GM23338 (cell line): ENCODE measurements at regions not wholly inside any gene's neighbourhood (a gene's known extent, or its start where the extent isn't known, plus 50 kb on each side); places are given as distances from the start of the nearest gene placed in this dataset.
"Not testable (repeated sequence)": the region's sequence is repeated elsewhere in the genome, so short reads cannot be mapped to it uniquely, and the experiment has no call there.

Experiments
- ATAC-seq: fragments of 200-7000 bp; cut with Tn5 transposase; 3 replicates; pipeline ENCODE4 v1.9.1; 2020
- DNase-seq: peaks from one replicate; pipeline ENCODE4 v3.0.0-alpha.2; 2015; ENCODE audit warnings: low spot score
- H2AFZ ChIP-seq: fragments of 200-600 bp; sonication (generic); 2 replicates; pipeline ENCODE4 v1.8.0; 2016; ENCODE audit warnings: antibody characterized with exemption, mild to moderate bottlenecking, moderate library complexity
- H3F3A ChIP-seq: fragments of 200-600 bp; sonication (generic); replicated peaks from 2 replicates; pipeline ENCODE4 v1.8.0; 2017; ENCODE audit warnings: antibody characterized with exemption, mixed run types, low read depth
- H3K27ac ChIP-seq: fragments of 200-600 bp; sonication (generic); 2 replicates; pipeline ENCODE4 v1.6.1; 2016; ENCODE audit warnings: low read depth
- H3K27me3 ChIP-seq: fragments of 200-600 bp; sonication (generic); 2 replicates; pipeline ENCODE4 v1.8.0; 2016; ENCODE audit warnings: mild to moderate bottlenecking, mixed run types, moderate library complexity; ENCODE audit not compliant: insufficient read depth
- H3K36me3 ChIP-seq: fragments of 200-600 bp; sonication (generic); 2 replicates; pipeline ENCODE4 v1.8.0; 2016; ENCODE audit warnings: mild to moderate bottlenecking; ENCODE audit not compliant: insufficient read depth
- H3K4me1 ChIP-seq: fragments of 200-600 bp; sonication (generic); 2 replicates; pipeline ENCODE4 v1.8.0; 2016; ENCODE audit warnings: mild to moderate bottlenecking, moderate library complexity; ENCODE audit not compliant: insufficient read depth
- H3K4me2 ChIP-seq: fragments of 200-600 bp; sonication (generic); 2 replicates; pipeline ENCODE4 v1.7.1; 2017; ENCODE audit warnings: mixed run types
- H3K4me3 ChIP-seq: fragments of 200-600 bp; sonication (generic); 2 replicates; pipeline ENCODE4 v1.6.1; 2016; ENCODE audit warnings: mixed run types
- H3K79me2 ChIP-seq: fragments of 200-600 bp; sonication (generic); replicated peaks from 2 replicates; pipeline ENCODE4 v1.8.0; 2017; ENCODE audit warnings: mild to moderate bottlenecking; ENCODE audit not compliant: insufficient read depth
- H3K9me2 ChIP-seq: fragments of 200-600 bp; sonication (generic); 2 replicates; pipeline ENCODE4 v1.8.0; 2017; ENCODE audit not compliant: insufficient read depth
- H4K20me1 ChIP-seq: fragments of 200-600 bp; sonication (generic); replicated peaks from 2 replicates; pipeline ENCODE4 v1.8.0; 2017; ENCODE audit warnings: mild to moderate bottlenecking; ENCODE audit not compliant: insufficient read depth
- H3K27ac Mint-ChIP-seq: 2 replicates; pipeline ENCODE4 v1.8.0; 2020; ENCODE audit warnings: inconsistent platforms, mild to moderate bottlenecking, moderate library complexity, mixed read lengths
- H3K27me3 Mint-ChIP-seq: 3 replicates; pipeline ENCODE4 v1.8.0; 2022; ENCODE audit warnings: low read depth, mild to moderate bottlenecking, moderate library complexity, mixed read lengths, inconsistent platforms; ENCODE audit not compliant: insufficient read depth, poor library complexity
- H3K36me3 Mint-ChIP-seq: 3 replicates; pipeline ENCODE4 v1.8.0; 2021; ENCODE audit warnings: low read depth, mild to moderate bottlenecking, inconsistent platforms, moderate library complexity, mixed read lengths
- H3K4me1 Mint-ChIP-seq: 3 replicates; pipeline ENCODE4 v1.8.0; 2020; ENCODE audit warnings: mild to moderate bottlenecking, inconsistent platforms, mixed read lengths
- H3K4me3 Mint-ChIP-seq: 3 replicates; pipeline ENCODE4 v1.8.0; 2021; ENCODE audit warnings: moderate library complexity, mild to moderate bottlenecking, inconsistent platforms, mixed read lengths
- H3K9me3 Mint-ChIP-seq: 3 replicates; pipeline ENCODE4 v1.8.0; 2020; ENCODE audit warnings: moderate library complexity, mild to moderate bottlenecking, inconsistent platforms, mixed read lengths
- CREB1 ChIP-seq: fragments of 250-450 bp; sonication (Bioruptor Pico); IDR thresholded peaks from 2 replicates; pipeline ENCODE4 v1.5.0; 2020; ENCODE audit warnings: low read depth, mild to moderate bottlenecking, moderate library complexity
- CTCF ChIP-seq, 2 experiments: fragments of 200-600 bp in 1 of 2; sonication (generic) in 1 of 2; conservative IDR thresholded peaks; 2 replicates each; pipeline versions ENCODE4 v1.5.1 to v1.6.1; 2016 to 2017; ENCODE audit warnings: antibody characterized with exemption in 2 of 2, low read depth in 2 of 2, mild to moderate bottlenecking in 2 of 2, moderate library complexity in 1 of 2
- EZH2 ChIP-seq: fragments of 200-600 bp; sonication (generic); IDR thresholded peaks from one replicate; pipeline ENCODE4 v1.8.0; 2017; ENCODE audit warnings: antibody characterized with exemption, mild to moderate bottlenecking, low read depth; ENCODE audit not compliant: unreplicated experiment
- EZH2phosphoT487 ChIP-seq: fragments of 200-600 bp; sonication (generic); IDR thresholded peaks from one replicate; pipeline ENCODE4 v1.8.1; 2018; ENCODE audit warnings: antibody characterized with exemption; ENCODE audit not compliant: unreplicated experiment
- JUNB ChIP-seq: IDR thresholded peaks from one replicate; pipeline ENCODE4 v1.6.1; 2016; ENCODE audit warnings: antibody characterized with exemption; ENCODE audit not compliant: unreplicated experiment
- NANOG ChIP-seq: IDR thresholded peaks from 2 replicates; pipeline ENCODE4 v1.6.1; 2016; ENCODE audit warnings: antibody characterized with exemption, borderline replicate concordance
- POLR2AphosphoS5 ChIP-seq: IDR thresholded peaks from 2 replicates; pipeline ENCODE4 v1.6.1; 2016; ENCODE audit warnings: antibody characterized with exemption, low read depth
- REST ChIP-seq: IDR thresholded peaks from one replicate; pipeline ENCODE4 v1.6.1; 2018; ENCODE audit warnings: antibody characterized with exemption; ENCODE audit not compliant: unreplicated experiment
- STAT1 ChIP-seq: IDR thresholded peaks from one replicate; pipeline ENCODE4 v1.6.1; 2016; ENCODE audit warnings: antibody characterized with exemption; ENCODE audit not compliant: unreplicated experiment
- ZNF462 ChIP-seq: fragments of 250-450 bp; sonication (Bioruptor Pico); IDR thresholded peaks from 2 replicates; pipeline ENCODE4 v1.5.0; 2020; ENCODE audit warnings: mild to moderate bottlenecking, moderate library complexity
- TF ChIP-seq, protein P1 (sequence below): IDR thresholded peaks from 2 replicates; pipeline ENCODE4 v1.6.1; 2016; ENCODE audit warnings: antibody characterized with exemption

- no peaks in the 10 kb centered on the region for H3K4me1 ChIP-seq
- H3K27ac ChIP-seq = no peak overlapping the region
- H3K36me3 ChIP-seq = no peaks in the 10 kb centered on the region
- H2AFZ ChIP-seq = no peak overlapping the region
- no peak overlapping the region for H3K27ac Mint-ChIP-seq
- peaks cover 8% of the 10 kb centered on the region for H3K36me3 Mint-ChIP-seq
- no peaks in the 10 kb centered on the region for H3K9me2 ChIP-seq
- TF ChIP-seq STAT1 = no peak
- no peak for TF ChIP-seq JUNB
- no peak for TF ChIP-seq NANOG
- no peak for TF ChIP-seq REST
- no peak for TF ChIP-seq ZNF462 (CRISPR knock-in tag)
- TF ChIP-seq POLR2AphosphoS5 = no peak
- TF ChIP-seq CREB1 = no peak
- no peak for TF ChIP-seq EZH2
- no peak for TF ChIP-seq EZH2phosphoT487
- TF ChIP-seq, protein P1, sequence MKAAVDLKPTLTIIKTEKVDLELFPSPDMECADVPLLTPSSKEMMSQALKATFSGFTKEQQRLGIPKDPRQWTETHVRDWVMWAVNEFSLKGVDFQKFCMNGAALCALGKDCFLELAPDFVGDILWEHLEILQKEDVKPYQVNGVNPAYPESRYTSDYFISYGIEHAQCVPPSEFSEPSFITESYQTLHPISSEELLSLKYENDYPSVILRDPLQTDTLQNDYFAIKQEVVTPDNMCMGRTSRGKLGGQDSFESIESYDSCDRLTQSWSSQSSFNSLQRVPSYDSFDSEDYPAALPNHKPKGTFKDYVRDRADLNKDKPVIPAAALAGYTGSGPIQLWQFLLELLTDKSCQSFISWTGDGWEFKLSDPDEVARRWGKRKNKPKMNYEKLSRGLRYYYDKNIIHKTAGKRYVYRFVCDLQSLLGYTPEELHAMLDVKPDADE = no peak
- no peak for TF ChIP-seq CTCF (conservative IDR thresholded peaks at IDR 0.05; ENCODE audit: low read depth in 2 of 2)
- H3K27me3 Mint-ChIP-seq = no peaks in the 10 kb centered on the region
- H3K9me3 Mint-ChIP-seq = peaks cover 17% of the 10 kb centered on the region
- H4K20me1 ChIP-seq = no peaks in the 10 kb centered on the region
- H3K79me2 ChIP-seq = no peaks in the 10 kb centered on the region
- no peaks in the 10 kb centered on the region for H3K27me3 ChIP-seq
- DNase-seq (no peak), ATAC-seq (no peak)
- no peak overlapping the region for H3K4me3 Mint-ChIP-seq
- H3K4me3 ChIP-seq = no peak overlapping the region
- H3K4me1 Mint-ChIP-seq = no peaks in the 10 kb centered on the region
- no peaks in the 10 kb centered on the region for H3F3A ChIP-seq
- H3K4me2 ChIP-seq = no peak overlapping the region
Observed at GRCh38 chrX:96211953-96212352, 472.7 kb upstream of the DIAPH2 start.

DNA sequence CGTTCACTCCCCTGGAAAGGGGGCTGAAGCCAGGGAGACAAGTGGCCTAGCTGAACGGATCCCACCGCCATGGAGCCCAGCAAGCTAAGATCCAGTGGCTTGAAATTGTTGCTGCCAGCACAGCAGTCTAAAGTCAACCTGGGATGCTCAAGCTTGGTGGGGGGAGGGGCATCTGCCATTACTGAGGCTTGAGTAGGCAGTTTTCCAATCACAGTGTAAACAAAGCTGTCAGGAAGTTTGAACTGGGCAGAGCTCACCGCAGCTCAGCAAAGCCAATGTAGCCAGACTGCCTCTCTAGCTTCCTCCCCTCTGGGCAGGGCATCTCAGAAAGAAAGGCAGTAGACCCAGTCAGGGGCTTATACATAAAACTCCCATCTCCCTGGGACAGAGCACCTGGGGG lies 470.0 kb upstream of the DIAPH2 start:
- H3K27ac Mint-ChIP-seq, H4K20me1 ChIP-seq, H3K36me3 Mint-ChIP-seq, H3K27me3 ChIP-seq, H3K4me3 Mint-ChIP-seq, H3K4me3 ChIP-seq, H3K9me2 ChIP-seq, H3K4me1 ChIP-seq, ATAC-seq, H3K36me3 ChIP-seq, H3K27ac ChIP-seq, H3K4me2 ChIP-seq, H3K27me3 Mint-ChIP-seq, H3F3A ChIP-seq, H2AFZ ChIP-seq, H3K4me1 Mint-ChIP-seq, DNase-seq, H3K79me2 ChIP-seq: not testable (repeated sequence)
- peaks cover 17% of the 10 kb centered on the region for H3K9me3 Mint-ChIP-seq
